GM21576 (cell line): ENCODE measurements at regions not wholly inside any gene's neighbourhood (a gene's known extent, or its start where the extent isn't known, plus 50 kb on each side); places are given as distances from the start of the nearest gene placed in this dataset.
A peak's percentile ranks its signal among the peaks of the same experiment; 100 is the strongest.
"Not testable (repeated sequence)": the region's sequence is repeated elsewhere in the genome, so short reads cannot be mapped to it uniquely, and the experiment has no call there.

Experiments
- ATAC-seq: cut with Tn5 transposase; IDR thresholded peaks from one replicate; pipeline ENCODE4 v1.9.1; 2021; ENCODE audit warnings: mild to moderate bottlenecking, moderate library complexity; ENCODE audit not compliant: unreplicated experiment

DNA sequence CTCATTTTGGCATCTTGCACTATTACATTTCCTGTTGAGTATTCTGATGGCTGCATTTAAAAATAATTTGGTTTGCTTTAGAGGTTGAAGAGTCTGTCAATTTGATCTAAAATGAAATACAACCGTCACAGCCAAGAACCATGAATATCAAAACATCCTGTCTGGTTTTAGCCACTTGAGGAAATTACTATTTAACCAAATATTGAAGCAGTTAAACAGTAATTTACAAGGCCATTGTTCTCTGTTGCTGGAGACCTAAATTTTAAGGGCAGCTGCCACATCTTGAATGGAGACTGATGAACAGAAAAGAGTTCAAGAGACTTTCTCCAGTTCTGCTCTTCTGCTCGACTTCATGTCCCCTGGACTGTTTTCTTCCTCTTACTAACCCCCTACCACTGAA is 549.4 kb downstream of the LRRC70 start:
- ATAC-seq: no peak

DNA sequence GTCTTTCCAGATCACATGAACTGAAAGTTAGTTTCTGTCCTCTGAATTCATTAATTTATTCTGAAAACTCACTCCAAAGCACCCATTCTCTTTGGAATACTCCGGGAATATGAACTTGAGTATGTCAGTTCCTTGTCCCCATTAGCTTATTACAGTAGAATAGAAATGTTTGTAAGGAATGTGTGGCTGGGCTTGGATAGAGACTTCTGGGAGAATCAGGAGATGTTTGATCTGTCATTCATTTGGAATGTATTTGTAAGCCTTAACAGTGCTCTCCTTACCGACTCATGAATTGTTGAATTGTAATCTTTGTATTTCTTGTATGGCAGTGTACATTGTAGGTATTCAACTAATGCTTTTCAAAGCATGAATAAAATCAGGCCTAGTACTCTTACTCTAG is 548.4 kb downstream of the LRRC70 start:
- ATAC-seq: no peak

DNA sequence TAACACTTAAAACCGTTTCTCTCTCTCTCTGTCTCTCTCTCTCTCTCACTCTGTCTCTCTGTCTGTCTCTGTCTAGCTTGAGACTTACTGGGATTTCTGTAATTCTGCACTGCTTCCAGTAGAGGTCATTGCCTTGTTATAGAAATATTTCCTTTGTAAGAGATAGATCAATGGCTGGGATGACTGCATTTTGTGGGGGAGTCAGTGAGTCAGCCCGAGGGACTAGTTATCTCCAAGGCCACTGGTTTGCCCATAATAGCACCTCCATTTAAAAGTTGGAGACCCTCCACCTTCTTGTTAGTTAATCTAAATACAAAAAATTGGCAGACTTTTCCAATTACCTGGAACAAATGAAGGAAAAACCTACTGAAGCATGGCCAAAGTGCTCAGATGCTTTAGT is 547.2 kb downstream of the LRRC70 start:
- peak; percentile 79 for ATAC-seq

DNA sequence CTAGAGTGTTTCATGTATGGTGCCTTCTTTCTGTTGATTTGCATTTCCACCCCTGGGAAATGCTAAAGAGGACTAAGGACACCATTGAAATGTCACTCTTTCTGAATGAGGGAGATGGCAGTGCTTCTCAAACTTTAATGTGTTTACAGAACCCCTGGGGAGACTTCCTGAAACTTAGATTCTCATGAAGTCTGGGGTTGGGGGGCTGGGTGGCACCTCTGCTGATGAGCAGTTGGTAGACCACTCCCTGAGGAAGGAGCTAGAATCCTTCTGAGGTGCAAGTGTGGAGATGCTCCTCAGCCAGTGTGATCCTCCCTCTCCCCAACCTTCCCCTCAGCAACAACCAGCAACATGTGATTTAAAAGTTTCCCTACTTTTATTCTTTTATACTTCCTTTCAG is 546.8 kb downstream of the LRRC70 start:
- ATAC-seq: no peak

DNA sequence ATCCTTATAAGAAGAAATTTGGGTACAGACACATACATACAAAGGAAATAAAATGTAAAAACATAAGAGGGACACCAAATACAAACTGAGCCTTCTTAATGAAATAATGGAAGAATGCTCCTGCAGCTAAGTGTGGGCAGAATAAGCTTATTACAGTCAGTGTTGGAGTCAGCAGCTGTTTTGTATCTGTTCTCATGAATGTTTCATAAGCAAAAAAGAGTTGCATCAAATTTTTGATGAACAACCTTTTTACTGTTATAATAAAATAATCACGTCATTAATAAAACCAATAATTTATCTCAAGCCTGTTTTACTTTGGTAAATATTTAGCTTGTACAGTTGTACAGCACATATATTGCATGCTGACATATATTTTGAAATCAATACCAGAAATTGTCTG is 545.6 kb downstream of the LRRC70 start:
- no peak for ATAC-seq

DNA sequence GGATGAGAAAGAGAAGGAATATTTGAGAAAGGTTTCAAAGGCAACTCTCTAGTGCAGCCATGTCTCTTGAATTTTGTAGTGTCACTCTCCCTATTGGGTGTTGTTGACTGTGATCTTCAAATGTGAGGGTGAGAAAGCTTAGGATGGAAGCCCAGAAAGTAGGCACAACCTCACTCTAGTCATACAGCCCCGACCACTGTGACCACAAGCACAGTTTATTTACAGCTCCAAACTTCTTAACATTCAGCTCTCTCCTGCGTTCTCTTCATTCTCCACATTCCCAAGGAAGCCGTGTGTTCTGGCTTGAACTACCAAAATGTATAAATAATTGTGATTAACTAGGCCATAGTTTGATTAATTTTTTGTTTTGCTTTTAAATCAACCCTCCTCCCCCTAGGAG is 542.9 kb downstream of the LRRC70 start:
- ATAC-seq: no peak

DNA sequence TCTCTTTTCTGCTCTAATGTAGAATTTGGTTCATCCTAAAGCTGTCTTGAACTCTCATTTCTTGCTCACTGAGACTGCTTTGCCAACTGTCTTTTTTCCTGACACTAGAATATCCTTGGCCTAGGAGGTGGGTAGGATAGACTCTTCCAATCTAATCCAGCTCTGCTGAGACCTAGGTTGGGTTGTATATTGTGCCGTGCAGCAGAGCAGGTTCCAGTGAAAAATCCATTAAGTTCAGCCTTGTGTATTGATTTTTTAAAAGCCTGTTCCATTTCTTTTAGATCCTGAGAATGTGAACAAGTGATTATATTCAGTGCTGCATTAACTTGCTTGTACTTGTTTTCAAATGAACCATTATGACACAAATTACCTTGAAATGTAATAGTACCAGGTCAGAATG is 539.6 kb downstream of the LRRC70 start:
- ATAC-seq: no peak

DNA sequence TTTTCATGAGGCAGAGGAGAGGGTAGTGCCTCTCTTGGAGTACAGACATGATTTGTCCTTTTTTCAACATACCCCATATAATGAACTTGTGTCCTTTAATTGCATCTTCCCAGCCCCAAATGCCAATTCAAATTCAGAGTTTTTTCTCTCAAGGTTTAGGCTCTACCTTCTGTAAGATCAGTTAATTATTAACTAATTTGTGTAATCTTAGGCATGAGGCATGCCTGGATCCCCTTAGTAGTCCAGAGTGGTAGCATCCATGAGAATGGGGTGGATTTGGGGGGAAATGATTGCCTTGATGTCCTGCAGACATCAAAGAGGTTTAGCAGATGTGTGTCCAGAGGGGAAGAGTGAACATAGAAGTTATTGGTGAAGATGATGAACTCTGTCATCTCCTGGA is 533.3 kb downstream of the LRRC70 start:
- no peak for ATAC-seq

DNA sequence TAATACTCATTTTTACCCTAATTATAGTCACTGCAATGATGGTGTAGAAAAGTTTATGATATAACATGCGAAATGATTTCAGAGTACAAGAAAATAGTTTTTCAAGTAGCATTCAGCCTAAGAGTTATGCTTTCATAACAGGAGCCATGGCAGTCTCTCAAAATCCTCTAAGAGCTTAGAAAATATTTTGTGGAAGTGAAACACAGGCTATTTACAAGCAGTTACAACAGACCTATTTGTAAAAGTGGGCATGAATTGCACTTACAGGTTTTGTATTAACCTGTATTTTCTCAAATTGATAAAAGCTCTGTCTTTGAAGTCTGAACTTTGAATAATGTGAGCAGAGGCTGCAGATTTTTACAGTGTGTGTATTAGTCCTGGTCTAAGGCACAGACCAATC is 523.3 kb downstream of the LRRC70 start:
- ATAC-seq: no peak

DNA sequence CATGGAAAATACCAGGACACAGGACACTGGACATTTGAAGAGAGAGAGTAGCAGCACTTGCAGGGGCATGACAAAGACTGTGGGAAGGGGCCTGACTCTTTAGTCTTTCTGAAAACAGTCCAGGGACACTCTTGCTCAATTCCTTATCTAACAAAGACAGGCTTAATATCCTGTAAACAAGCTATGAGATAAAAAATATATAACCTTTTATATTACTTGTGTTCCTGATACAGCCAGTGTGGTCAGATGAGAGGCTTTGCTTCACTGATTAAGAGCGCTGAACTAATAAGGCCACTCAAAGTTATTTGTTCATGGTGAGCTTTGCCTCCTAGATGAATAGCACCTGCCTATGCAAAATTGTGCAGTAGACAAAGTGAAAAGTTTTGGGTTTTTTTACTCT is 518.7 kb downstream of the LRRC70 start:
- no peak for ATAC-seq

DNA sequence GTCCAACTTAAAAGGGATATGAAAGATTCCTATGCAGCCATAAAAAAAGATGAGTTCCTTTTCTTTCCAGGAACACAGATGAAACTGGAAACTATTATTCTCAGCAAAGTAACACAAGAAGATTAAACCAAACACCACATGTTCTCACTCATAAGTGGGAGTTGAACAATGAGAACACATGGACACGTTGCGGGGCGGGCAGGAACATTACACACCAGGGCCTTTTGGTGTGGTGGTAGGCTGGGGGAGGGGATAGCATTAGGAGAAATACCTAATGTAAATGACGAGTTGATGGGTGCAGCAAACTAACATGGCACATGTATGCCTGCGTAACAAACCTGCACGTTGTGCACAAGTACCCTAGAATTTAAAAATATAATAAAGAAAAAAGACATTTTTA is 516.1 kb downstream of the LRRC70 start:
- no peak for ATAC-seq

DNA sequence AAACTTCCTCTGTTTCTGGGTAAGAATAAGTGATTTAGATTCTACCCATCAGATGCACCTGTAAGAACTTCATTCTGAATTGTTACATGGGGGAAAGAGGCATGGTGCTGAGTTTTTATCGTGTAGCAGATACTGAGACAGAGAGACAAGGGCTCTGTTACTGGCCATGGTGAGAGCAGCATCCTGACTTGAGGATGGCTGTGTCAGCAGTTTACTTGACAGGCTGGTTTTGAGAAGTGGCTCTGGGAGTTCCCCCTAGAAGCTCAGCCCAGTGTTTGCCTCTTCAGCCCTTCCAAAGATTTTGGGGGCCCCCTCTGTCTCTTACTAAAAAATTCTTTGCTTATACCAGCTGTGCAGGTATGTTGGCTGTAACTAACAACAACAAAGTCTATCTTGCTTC is 510.5 kb downstream of the LRRC70 start:
- ATAC-seq: no peak

DNA sequence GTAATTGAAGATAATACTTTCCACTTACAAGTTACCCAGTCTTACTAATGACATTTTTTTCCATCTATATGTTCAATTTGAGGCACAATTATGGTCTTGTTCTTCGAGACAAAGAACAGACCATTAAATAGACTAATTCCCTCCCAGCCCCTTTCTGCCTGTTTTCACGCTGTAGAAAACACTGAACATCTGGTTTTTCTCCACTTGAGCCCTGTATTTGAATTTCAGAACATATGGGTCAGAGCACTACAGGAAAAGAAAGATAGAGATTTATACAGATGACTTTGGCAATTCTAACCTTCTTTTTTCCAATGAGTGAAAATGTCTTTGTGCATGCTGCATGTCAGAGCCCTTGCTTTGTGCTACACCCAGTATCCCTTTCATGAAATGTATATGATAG is 506.9 kb downstream of the LRRC70 start:
- ATAC-seq: no peak

DNA sequence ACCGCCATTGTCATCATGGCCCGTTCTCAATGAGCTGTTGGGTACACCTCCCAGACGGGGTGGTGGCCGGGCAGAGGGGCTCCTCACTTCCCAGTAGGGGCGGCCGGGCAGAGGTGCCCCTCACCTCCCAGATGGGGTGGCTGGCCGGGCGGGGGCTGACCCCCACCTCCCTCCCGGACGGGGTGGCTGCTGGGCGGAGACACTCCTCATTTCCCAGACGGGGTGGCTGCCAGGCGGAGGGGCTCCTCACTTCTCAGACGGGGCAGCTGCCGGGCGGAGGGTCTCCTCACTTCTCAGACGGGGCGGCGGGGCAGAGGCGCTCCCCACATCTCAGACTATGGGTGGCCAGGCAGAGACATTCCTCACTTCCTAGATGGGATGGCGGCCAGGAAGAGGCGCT is 505.1 kb downstream of the LRRC70 start:
- ATAC-seq: not testable (repeated sequence)

DNA sequence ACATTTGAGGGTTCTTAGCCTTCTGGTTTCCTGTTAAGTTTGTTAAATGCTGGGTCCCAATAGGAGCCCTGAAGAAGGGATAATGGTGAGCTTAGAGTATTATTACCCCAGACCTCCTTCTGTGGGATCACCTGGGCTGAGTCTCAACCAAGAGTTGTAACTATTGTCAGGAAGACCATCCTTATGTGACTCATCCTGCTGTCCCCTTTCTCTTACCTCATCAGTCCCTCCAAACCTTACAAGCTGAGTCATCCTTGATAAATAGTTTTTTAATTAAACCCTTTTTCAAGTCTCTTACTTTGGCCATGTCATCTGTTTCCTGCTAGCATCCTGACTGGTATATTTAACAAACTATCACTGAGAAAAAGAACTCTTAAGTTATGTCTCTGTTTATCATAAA is 502.8 kb downstream of the LRRC70 start:
- ATAC-seq: no peak

DNA sequence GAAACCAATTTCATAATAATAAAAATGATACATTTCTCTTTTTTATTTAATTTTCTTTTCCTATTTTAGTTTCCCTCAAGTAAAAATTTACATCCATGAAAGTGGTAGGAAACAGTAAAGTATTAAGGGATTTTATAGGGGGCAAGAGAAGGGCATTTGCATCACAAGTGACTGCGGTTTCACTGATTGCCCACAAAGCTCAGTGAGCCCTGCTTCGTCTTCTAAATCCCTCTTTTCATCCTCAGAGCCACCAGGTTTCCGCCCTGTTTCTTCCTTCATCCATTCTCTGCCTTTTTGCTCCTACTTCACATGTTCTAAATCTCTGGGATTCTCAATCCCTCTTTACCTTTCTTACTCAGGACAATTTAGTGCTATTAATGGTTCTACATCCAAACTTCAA is 491.4 kb downstream of the LRRC70 start:
- ATAC-seq: no peak

DNA sequence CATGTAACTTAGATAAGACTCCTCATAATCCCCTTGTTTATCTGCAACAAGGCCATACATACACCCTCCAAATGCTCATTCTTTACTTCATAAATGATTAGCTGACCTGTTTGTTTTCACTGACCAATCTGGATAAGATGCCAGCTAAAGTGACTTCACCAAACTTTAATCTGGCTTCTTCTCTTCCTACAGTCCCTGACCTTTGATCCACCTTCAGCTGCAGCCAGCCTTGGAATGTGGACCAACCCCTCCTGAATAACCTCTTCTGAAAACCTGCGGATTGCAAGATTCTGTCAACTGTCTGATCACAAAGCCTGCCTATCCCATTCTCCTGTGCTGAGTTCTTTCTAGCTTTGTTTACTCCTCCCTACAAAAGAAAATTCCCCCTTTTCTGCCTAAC is 476.8 kb downstream of the LRRC70 start:
- no peak for ATAC-seq

DNA sequence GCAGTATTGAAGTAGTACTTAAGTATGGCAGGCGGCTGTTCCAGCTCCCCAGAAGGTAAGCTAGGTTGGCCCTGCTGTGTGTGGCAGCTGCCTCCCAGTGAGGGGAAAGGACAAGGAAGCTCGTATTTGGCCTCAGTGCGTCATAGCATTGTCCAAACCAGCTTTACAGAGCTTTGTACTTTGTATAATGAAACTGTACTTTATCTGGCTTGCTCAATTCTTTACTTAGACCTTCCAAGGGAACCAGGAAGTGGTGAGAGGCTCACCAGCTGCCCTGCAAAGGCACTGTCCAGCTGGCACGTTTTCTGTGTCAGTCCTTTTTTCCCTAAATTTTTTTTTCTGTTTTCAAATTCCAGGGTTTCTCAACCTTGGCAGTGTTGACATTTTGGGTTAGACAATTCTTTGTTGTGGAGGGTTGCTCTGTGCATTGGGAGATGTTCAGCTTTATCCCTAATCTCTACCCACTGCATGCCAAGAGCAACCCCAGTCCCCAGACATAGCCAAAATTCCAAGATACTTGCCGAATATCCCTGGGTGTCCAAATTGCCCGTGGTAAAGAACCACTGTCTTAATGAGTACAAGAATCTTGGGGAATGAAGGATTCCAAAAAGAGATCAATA is 474.5 kb downstream of the LRRC70 start:
- ATAC-seq: no peak

DNA sequence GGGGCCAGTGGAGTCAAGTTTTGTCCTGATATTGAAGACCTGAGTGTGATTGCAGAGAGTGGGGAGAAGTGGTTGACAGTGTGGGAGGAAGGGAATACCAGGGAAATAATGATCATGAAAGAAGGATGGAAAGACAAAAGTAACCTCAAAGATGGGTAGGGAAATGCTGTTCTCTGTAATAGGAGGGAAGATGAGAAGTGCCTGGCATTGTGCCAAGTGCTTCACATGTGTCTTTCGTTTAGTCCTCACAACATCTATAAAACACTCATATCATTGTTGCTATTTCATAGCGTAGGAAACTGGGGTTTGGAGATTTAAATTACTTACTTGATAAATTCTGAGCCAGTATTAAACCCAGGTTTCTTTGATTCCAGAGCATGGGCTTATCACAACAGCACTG is 472.3 kb downstream of the LRRC70 start:
- ATAC-seq: no peak

DNA sequence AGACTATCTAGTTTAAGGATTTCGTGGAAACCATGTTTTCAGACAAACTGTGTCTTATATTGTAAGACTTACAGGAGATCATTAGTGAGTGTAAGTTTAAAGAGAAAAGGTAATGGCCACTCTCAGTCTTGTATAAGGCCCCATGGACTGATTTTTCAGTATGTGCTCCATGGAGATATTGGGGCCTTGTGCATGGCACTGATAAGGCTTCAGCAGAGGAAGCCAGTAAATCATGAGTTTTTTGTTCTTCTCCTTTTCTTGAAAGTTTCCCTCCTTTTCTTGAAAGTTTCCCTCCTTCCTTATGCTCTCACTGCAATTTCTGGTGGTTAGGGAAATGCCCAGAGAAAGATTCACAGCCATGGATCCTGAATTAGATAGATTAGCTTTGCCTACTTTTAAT is 471.3 kb downstream of the LRRC70 start:
- no peak for ATAC-seq

DNA sequence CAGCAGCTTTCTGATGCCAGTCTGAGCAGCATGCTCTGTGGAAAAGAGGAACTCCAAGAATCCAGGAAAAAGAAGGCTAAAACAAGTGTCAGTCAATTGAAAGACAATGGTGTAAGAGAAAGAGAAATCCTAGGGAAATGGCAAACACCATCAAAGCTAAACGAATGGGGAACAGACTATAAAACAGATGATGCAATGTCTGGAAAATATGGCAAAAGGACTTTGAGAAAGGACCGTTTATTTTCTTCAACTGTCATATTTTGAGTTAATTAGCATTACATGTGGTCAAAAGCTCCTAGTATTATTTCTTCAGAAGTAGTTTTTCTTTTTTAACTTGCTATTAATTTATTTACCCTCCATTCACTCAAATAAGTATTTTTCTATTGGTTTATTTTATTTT is 465.2 kb downstream of the LRRC70 start:
- ATAC-seq: no peak

DNA sequence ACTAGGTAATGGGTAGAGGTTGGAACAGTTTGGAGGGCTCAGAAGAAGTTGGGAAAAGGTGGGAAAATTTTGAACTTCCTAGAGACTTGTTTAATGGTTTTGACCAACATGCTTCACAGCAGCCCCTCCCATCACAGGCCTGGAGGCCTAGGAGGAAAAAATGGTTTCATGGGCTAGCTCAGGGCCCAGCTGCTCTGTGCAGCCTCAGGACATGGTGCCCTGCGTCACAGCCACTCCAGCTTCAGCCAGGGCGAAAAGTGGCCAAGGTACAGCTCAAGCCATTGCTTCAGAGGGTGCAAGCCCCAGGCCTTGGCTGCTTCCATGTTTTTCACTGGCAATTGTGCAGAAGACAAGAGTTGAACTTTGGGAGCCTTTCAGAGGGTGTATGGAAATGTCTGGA is 453.7 kb downstream of the LRRC70 start:
- no peak for ATAC-seq

DNA sequence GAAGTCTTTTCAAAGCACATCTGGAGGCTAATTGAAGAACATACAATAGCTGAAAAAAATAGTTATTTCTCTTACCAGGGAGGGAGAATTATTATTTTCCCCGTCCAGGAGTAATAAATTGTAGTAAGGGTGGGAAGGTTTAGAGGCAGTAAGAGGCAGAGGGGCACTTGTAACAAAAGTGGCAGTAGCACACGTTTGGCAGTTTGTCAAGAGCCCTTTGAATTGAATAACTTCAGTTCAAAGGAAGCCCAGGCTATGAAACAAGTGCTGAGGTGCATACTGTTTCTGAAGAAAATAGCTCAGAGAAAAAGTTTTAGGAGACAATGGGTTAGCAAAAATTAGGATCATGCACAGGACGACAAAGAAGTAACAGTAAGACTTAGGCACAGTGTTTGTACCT is 451.3 kb downstream of the LRRC70 start:
- ATAC-seq: no peak

DNA sequence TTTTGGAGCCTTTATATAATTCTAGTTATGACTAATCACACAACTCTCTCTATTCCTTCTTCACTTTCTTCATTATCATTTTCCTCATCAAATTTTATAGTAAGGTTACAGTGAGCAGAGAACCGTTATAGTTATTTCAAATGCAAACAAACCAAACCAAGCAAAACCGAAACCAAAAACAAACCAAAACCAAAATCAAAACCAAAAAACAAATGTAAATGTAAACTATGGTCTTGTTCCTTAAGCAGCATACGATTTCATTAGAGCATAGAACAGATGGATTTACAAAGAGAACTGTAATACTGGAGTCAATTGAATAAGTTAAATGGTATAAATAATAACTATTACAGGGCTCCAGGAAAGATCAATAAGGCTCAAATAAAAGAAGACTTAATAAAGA is 447.1 kb downstream of the LRRC70 start:
- ATAC-seq: peak; percentile 55
